Right ventricle myocardium superior (tissue), 1 donor: ENCODE measurements at regions not wholly inside any gene's neighbourhood (a gene's known extent, or its start where the extent isn't known, plus 50 kb on each side); places are given as distances from the start of the nearest gene placed in this dataset.

ENCODE experiments used
- ATAC-seq: fragments of 200-7000 bp; cut with Tn5 transposase; one replicate; pipeline ENCODE4 v1.9.1; 2020; ENCODE audit warnings: mild to moderate bottlenecking; ENCODE audit not compliant: poor library complexity
- DNase-seq: peaks from one replicate; pipeline ENCODE4 v3.0.0-alpha.2; 2020
- intact Hi-C: fragments of 100-400 bp; cut with DNase I; formaldehyde crosslinking; loops from one replicate; pipeline ENCODE4 v1.11.2; 2022
- donor health status: DM: no; HTN: yes; CAD: no; lungs with severe emphysema.

GRCh38 chr11:69922596-69923111 lies 103.4 kb upstream of the FGF3 start:
- DNase-seq (no peak), ATAC-seq (no peak)
- intact Hi-C loops: loop anchor here (10.0 kb wide), 1 partner anchor 152 kb away; the partner anchor contains the start of gene ANO1

DNA sequence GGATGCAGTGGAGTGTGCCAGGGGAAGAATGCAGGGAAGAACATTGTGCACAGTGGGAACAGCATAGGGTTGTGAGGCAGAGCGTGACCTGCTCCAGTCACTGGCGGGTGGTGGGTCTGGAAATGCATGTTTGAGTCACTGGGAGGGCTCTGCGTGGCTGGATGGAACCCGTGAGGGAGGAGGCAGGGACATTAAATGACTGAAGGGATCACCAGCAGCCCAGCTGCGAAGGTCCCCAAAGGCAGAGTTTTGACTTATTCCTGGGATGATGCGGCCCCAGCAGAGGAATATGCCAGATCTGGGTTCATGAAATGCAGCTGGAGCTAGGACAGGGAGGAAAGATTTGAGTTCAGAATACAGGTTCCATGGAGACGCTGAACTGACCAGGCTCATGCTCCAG lies 104.0 kb upstream of the FGF3 start:
- intact Hi-C loops: loop anchor here (10.0 kb wide), 1 partner anchor 152 kb away; the partner anchor contains the start of gene ANO1
- ATAC-seq: no peak

DNA sequence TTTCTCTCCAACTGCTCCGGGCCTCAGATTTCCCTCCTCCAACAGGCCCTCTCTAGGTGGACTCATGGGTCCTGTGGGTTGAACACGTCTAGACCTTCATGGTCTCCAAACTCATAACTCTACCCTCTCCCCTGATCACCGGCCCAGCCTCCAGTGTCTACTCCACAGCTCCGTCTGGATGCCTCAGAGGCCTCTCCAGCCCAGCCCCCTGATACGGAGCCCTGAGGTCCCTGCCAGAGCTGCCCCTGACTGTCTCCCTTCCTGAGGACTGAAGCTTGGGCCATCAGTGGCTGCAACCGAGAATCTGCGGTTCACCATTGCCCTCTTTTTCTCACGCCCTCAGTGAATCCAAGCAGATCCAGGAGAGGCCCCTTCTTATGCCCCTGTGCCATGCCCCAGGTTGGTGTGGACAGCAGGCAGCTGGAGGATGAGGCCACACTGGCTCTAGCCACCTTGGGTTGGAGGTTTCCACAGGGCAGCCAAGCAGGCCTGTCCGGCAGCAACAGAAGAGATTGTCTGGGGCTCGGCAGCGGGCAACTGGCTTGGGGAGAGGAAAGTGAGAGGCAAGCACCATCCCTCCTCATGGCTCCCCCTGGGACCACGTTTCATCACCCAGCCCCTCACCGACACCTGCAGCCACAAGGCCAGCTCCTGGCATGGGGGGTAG lies 104.6 kb upstream of the FGF3 start:
- DNase-seq: no peak
- intact Hi-C loops: loop anchor here (10.0 kb wide), 1 partner anchor 151 kb away; the partner anchor contains the start of gene ANO1

More for the DNA sequence above, 104.0 kb upstream of the FGF3 start:
- DNase-seq: no peak

DNA sequence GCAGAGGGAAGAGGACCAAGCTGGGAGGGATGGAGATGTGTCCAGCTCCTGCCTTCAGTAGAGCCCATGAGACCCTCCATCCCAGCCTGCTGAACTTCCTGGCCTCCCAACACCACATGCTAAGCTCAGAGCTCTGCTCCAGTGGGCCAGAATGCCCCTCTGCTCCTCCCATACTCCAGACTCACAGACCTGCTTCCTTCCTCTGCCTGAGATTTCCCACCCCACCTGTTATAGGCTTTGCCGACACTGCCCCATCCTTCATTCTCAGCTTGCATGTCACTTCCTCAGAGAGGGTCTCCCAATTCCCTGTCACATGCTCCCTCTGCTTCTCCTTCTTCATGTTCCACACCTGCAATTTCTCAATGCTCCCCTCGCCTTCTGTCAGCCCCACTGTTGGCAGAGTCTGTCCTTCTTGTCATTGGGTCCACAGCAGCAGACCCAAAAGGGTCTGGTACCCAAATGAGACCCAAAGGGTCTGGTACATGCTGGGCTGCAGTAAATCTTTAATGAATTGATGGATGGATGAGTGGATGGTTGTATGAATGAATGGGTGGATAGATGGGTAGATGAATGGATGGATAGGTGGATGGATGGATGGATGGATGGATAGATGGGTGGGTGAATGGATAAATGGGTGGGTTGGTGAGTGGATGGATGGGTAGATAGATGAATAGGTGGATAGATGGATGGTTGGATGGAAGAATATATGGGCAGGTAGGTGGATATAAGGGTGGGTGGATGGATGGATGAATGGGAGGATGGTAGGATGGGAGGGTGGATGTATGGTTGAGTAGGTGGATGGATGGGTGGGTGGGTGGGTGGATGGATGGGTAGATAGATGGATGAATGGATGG lies 105.3 kb upstream of the FGF3 start:
- intact Hi-C loops: loop anchor here (10.0 kb wide), 1 partner anchor 150 kb away; the partner anchor contains the start of gene ANO1
- DNase-seq (peak; percentile 30), ATAC-seq (no peak)

More for the DNA sequence above, 104.6 kb upstream of the FGF3 start:
- ATAC-seq: no peak

DNA sequence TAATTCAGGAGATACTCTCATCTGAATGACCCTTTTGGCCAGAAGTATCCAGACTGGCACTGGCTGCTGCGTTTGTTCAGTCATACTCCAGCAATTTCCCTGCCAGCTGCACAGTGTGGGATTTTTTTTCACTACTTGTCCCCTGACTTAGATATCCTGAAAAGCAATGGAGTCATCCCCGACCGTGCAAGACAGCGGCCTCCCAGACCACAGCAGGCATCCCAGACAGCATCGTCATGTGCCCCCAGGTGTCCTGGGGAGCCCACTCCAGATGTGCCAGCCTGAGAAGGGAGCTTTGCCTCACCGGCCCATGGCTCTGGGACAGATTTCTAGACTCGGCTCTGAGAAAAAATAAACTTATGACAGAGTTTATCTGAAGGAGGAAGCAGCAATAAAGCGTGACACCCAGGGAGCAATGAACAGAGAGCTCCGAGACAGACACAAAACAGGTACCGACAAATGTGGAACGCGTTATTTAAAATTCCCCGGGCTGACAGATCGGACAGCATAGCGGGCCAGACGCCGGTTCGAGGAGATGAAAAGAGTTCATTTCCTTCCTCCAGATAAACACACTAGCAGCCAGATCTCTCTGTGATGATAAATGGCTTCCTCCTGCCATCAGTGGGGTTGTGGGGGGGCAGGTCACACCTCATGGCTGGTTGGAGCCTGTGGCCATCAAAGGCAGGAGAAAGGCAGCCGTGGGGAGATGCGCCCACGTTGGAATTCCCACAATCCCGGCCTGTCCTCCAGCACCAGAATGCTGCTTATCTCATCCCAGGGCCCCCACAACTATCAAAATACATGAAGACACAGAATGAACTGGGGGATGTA lies 106.4 kb upstream of the FGF3 start:
- no peak for ATAC-seq
- intact Hi-C loops: loop anchor here (10.0 kb wide), 1 partner anchor 149 kb away; the partner anchor contains the start of gene ANO1

DNA sequence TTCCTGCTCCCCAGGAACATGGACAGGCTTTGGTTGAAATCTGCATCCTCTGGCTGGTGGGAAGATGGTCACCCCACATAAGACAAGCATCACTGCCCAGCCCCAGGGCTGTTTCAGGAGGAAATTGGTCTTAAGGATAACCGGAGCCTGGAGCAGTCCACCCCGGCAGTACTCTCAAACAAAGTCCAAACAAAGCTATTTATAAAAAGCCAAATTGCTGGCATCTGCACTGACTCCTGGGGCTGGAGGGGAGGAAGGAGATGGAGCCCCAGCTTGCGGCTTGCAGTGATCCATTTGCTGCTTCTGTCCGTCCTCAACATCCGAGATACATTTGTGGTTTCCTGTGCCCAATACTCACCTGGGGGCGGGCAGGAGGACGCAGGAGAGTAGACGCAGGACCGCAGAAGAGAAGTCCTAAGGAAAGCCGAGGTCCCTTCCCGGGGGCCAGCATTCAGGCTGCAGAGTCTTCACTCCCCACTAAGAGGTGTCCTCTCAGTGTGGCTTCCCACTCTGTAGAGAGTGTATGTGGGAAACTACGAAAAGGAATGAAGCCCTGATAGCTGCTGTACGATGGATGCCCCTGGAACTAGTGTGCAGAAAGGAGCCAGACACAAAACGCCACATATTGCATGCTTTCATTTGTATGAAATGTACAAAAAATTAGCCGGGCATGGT lies 107.3 kb upstream of the FGF3 start:
- no peak for ATAC-seq
- intact Hi-C loops: loop anchor here (10.0 kb wide), 1 partner anchor 148 kb away; the partner anchor contains the start of gene ANO1
- peak; percentile 19 for DNase-seq

More for the DNA sequence above, 106.4 kb upstream of the FGF3 start:
- DNase-seq: peak; percentile 13

DNA sequence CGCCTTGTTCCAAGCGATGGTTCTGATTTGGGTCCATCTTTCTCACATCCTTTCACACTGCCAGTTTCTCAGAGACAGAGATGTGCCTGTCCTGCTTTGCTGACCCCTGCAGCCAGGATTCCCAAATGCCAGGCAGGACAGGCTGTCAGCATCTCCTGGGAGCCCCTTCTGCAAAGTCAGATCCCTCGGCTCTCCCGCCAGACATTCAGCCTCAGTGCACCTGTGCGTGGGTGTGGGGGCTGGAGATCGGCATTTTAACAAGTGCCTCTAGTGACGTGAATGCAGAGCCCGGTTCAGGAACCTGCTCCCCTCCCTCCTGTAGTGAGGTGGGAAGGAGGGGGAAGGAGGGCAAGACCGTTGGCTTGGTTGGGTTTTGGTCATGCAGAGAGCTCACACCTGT lies 108.9 kb upstream of the FGF3 start:
- intact Hi-C loops: loop anchor here (10.0 kb wide), 1 partner anchor 147 kb away; the partner anchor contains the start of gene ANO1
- no peak for ATAC-seq
- peak; percentile 4 for DNase-seq

DNA sequence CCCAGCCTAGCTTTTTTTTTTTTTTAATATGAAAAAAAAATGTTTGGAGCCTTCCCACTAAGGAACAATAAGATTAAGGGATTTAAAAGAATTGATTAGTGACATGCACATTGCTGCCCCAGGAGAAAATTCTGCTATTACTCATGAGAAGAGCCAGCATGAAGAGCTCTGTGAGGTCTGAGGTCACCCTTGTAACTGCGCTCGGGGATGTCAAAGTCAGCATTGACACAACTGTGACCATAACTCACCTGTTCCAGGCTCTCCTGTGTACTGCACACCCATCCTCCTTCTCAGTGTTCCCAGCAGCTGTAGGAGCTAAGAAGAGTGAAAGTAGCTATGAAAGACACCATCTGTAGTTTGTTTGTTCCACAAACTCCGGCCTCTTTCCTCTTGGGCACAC lies 109.8 kb upstream of the FGF3 start:
- intact Hi-C loops: loop anchor here (10.0 kb wide), 1 partner anchor 146 kb away; the partner anchor contains the start of gene ANO1
- DNase-seq: peak; percentile 1
- ATAC-seq: no peak

DNA sequence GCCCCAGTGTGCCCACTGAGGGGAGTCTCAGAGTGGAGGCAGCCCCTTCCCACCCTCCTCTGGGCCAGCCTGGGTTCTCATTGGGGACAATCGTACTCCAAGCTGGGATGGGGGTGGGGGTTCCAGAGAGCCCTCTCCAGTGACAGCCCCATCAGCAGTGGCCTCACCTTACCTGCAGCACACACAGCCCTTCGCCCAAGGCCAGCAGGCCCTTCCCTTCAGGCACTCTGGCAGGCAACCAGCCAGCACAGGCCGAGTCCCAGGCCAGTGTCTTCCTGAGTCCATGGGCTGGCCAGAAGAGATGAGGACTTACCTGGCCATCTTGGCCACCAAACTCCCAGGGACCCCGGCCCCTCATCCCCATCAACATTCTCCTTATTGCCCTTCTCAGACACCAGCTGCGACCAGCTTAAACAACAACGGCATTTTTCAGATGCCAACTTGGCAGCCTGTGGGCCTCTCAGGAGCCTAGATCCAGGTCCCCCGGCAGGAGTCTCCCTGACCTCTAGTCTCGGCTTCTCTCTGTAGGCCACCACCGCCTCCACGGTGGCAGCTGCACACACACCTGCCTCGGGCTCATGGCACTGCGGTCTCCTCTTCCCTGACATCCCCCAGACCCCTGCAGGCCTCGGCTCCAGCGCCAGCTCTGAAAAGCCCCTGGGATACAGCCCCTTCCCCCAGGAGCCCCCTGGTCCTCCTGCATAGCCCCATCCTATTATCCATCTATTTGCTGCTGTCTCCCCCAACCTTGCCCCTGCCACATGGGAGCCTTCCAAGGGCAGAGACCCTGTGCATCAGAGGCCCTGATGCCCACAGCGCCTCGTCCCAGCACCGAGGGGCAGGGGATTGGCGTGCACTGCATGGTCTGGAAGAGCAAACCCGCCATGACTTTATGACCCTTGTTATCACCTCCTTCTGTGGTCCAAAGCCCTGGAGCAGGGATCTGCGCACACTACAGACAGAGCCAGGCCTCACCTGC lies 111.2 kb upstream of the FGF3 start:
- DNase-seq: peak; percentile 13

GRCh38 chr11:69931060-69931910 lies 112.1 kb upstream of the FGF3 start:
- intact Hi-C loops: no loop called here
- DNase-seq: peak; percentile 27
- no peak for ATAC-seq

More for the DNA sequence above, 111.2 kb upstream of the FGF3 start:
- intact Hi-C loops: no loop called here
- no peak for ATAC-seq

- intact Hi-C loops: no loop called here
- ATAC-seq (no peak), DNase-seq (peak; percentile 6)
Observed at GRCh38 chr11:69931994-69932910, 113.0 kb upstream of the FGF3 start.

DNA sequence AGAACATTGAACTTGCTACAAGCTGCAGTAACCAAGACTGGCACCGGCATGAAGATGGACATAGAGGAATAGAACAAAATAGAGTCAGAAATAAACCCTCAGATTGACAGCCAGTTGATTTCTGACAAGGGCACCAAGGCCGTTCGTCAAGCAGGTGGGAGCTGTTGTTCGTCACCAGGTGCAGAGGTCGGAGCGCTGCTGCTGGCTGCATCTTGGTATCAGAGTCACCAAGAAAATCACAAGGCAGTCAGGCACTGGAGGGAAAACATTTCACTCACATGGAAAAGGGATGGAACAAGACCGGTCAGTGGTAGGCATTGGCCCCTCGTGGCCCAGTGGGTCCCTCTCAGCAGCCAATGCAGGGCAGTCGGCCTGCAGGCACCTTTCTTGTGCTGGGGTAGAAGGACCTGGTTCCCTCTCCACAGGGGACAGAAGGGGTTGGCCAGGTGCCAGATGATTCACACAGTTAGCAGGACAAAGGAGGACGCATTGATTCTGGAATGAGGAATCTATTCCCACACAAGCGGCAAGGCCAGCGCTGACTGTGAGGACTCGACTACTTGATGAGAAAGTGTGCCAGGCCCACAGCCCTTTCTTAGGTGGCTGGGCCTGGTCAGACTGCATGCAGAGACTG lies 115.8 kb upstream of the FGF3 start:
- DNase-seq (peak; percentile 23), ATAC-seq (no peak)
- intact Hi-C loops: no loop called here

DNA sequence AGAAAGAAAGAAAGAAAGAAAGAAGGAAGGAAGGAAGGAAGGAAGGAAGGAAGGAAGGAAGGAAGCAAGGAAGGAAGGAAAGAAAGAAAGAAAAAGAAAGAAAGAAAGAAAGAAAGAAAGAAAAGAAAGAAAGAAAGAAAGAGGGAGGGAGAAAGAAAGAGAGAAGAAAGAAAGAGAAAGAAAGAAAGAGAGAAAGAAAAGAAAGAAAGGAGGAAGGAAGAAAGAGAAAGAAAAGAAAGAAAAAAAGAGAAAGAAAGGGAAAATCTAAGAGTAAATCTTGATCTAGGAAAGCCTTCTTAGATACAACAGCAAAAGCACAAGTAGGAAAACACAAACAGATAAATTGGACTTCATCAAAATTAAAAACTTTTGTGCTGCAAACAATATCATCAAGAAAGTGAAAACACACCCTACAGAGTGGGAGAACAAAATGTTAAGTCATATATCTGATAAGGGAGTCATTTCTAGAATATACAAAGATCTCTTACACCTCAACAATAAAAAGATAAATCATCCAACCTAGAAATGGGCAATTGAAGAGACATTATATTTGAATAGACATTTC lies 116.8 kb upstream of the FGF3 start:
- no peak for ATAC-seq
- no peak for DNase-seq
- intact Hi-C loops: no loop called here

DNA sequence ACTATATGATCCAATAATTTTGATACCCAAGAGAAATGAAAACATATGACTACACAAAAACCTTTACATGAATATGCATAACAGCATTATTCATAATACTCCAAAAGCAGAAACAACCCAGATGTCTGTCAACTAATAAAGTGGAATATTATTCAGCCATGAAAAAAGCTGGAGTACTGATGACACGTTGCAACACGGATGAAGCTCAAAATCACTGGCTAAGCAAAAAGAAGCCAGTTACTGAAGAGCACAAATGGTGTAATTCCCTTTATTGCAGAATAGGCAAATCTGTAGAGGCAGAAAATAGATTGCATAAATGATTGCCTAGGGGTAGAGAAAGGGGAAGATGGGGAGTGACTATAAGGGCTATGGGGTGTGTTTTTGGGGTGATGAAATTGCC lies 117.6 kb upstream of the FGF3 start:
- intact Hi-C loops: no loop called here
- DNase-seq (no peak), ATAC-seq (no peak)
